GM18861 (cell line): ENCODE measurements at regions not wholly inside any gene's neighbourhood (a gene's known extent, or its start where the extent isn't known, plus 50 kb on each side); places are given as distances from the start of the nearest gene placed in this dataset.
"Not testable (repeated sequence)": the region's sequence is repeated elsewhere in the genome, so short reads cannot be mapped to it uniquely, and the experiment has no call there.

Source experiments
- ATAC-seq: cut with Tn5 transposase; IDR thresholded peaks from one replicate; pipeline ENCODE4 v1.9.1; 2021; ENCODE audit not compliant: unreplicated experiment

DNA sequence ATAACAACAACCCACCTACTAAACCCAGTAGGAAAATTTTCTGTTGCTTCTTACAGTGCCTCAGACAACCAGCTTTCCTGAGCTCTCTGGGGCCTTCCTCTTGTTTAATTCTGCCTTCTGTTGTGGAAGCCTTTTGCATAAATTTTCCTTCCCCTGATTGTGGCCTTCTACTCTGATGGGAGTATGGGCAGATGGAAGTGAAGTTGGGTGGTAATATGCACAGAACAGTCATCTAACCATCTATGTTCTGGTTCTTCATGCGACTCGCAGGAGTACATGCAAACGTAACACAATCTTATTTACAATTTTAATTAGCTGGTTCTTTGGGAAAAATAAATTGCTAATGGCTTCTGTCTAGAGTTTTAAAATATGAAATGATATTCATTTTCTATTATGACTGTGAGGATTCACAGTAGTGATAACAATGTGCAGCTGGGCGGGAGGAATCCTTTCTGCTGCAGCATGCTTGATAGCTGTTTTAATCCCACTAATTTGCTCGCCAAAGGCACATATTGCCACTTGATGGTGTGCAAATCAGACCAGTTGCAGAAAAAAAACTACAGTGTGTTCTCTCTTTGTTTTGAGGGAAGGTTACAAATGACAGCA, 311.5 kb upstream of the ROPN1 start:
- no peak for ATAC-seq

- ATAC-seq, result no peak
Measured at GRCh38 chr3:124306665-124307064, 314.7 kb upstream of the ROPN1 start.

DNA sequence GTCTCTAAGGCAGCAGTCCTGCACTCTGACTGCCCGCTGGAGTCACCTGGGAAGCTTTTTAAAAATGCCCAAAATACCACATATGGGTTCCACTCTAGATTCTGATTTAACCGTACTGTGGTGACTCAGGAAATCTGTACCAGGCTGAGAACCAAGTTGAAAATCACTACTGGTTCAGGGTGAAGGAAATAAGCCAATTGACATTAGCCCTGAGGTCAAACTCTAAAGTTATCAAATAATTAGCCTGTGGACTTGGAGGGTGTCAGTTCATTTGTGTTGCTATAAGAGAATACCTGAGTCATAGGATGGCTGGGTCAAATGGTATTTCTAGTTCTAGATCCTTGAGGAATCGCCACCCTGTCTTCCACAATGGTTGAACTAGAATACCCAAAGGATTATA, 321.7 kb upstream of the ROPN1 start:
- ATAC-seq, result no peak

GRCh38 chr3:124315215-124316033, 323.5 kb upstream of the ROPN1 start:
- ATAC-seq, result no peak

- ATAC-seq, result no peak
Measured at GRCh38 chr3:124316034-124316287, 324.0 kb upstream of the ROPN1 start.

DNA sequence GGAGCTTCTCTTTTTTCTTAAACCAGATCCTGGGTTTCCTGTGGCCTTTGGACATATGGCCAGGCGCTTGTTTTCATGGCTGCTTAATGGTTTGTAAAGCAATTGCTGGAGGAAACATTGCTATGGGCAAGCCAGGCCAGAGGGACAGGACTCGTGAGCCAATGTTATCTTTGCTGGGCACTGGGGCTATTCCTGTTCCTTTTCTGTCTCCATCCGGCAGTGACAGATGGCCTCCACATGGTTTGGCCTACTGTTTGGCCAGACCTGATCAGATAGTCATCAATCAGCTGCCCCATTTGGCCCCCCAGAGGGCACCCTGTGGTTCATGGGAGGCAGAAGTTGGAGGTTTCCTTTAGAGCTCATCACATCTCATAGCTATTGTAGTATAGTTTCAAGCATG, 326.1 kb upstream of the ROPN1 start:
- no peak for ATAC-seq

GRCh38 chr3:124318656-124319055, 326.7 kb upstream of the ROPN1 start:
- ATAC-seq, result no peak

DNA sequence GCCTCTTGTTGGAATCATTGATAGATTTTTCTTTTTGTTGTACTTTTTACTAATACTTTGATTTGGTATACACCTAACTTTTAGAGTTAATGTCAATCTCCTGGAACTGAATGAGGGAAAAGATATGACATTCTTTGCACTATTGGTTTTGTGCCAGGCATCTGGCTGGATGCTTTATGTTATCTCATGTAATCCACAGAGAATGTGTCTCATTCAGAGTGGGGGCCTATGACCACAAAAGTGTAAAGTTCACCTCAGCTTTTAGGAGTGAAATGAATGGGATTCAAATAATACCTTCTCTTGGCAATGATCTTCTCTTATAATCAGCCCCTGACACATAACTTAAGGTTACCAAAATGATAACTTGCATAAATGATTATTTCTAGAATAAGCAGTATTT, 329.1 kb upstream of the ROPN1 start:
- ATAC-seq, result no peak

DNA sequence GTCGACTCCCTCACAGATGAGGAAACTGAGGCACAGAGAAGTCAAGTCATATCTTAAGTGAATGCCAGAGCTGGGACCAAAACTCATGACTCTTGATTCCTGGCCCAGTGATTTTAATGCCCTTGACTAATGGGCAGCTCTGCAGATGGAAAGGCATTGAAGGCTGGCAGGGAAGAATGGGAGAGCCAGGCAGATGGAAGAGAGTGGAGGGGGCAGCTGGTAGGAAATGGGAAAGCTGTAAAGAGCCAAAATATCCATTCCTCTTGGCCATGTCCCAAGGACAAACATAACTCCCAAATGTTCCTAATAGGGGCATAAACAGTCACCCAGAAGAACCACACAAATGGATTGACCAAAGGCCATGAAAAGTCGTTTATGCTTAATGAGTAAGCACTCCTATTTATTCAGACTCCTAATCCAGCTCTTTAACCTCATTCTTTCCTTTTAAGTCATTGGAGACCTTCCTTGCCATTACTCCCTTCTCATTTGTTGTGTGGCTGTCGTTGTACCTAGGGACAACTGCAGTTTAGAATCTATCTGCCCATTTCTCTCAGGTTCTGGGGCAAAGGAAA, 330.5 kb upstream of the ROPN1 start:
- no peak for ATAC-seq

GRCh38 chr3:124322966-124323365, 331.0 kb upstream of the ROPN1 start:
- no peak for ATAC-seq

DNA sequence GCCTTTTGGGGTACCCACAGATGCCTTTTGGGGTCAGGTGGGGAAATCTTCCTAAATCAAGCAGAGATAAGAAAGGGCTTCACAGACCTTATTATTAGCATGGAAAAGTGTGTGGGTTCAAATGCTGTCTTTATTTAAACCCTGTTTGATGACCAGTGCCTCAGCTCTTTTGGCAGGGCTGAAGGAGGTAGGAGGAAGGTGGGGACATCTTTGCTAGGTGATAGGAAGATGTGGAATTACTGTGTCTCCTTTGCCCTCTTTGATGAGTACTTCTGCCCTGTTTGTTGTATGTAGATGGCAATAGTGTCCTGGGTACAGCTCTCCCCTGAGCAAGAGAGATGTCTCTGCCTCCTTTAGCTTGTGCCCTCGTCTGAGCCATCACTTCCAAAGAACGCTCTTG, 333.3 kb upstream of the ROPN1 start:
- ATAC-seq, result no peak

DNA sequence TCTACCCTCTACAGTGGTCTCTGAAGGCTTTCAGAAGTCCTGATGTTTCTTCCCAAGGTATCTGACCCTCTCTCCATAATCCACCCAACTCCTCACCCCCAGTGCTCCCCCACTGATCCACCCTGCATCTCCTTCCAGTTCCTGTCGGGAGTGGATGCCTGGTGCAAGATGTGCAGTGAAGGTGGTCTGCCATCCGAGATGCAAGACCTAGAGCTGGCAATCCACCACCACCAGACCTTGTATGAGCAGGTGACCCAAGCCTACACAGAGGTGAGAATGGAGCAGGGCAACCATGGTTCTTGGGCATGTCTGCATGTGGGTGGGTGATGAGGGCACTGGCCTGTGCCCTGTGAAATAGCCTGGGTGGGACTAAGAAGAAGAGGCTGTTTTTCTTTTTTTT, 337.8 kb upstream of the ROPN1 start:
- ATAC-seq, result no peak

DNA sequence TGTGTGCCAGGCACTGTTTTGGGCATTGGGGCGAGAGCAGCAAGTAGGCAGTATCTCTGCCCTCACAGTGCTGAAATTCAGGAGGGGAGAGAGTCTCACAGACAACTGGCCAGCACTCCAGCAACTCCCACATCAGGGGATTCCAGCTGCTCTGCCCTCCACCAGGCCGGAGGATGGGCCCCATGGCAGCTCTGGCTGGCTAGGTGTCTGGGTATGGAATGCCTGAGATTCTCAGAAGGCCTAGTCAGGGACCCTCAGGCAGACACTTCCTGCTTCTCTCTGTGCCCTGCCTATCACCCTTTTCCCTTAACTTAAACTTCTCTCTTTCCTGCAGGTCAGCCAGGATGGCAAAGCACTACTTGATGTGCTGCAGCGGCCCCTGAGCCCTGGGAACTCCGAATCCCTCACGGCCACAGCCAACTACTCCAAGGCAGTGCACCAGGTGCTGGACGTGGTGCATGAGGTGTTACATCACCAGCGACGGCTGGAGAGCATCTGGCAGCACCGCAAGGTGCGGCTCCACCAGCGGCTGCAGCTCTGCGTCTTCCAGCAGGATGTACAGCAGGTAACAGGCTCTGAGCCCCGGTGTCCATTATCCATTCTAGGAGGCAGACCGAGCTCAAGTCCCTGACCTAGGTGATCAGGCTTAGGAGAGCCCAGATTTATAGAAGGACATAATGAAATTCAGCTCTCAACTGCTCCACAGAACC, 342.2 kb upstream of the ROPN1 start:
- no peak for ATAC-seq

DNA sequence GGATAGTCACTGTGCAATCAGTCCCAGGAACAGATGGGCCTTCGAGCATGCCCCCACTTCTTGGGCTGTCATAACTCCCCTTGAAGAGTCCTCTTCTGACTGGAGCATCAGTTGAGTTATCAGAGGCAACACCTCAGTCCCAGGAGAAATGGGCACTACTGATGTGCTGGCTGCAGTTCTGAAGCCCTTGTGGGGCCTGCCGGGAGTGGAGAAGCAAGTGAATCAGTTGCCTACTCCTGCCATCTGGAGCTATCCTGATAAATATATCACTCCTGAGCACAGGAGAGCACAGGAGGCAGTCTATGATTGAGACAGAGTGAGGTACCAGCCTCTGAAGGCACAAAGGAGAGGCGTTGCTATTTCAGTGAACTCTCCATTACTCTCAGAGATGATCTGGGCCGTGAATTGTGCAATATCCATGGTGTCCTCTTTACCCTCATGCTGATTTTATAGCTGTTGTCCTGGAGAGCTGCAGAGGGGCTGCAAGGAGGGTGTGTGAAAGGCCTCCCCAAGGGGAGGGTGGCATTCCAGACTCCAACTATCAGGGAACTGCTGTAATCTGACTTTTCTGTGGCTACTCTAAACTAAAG, 344.2 kb upstream of the ROPN1 start:
- ATAC-seq, result no peak

GRCh38 chr3:124345845-124346244, 353.9 kb upstream of the ROPN1 start:
- ATAC-seq, result no peak

- ATAC-seq, result no peak
Measured at GRCh38 chr3:124346487-124346886, 354.6 kb upstream of the ROPN1 start.

DNA sequence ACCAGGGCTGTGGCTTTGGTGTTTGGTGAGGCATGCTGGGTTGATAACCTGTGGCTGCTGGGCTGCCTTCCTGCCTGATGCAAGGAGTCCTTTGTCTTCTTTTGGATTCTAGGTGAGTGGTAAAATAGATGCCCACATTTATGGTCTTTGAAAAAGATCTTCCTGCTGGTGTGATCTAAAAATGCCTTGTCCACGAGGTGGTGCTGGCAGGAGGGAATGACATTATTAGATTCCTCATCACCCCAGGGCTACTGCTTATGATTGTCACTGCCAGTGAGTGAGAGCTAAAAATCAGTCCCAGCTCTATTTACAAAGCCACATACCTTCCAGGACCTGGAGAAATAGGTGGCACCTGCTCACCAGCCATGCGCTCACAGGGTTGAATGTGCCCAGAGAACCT, 355.5 kb upstream of the ROPN1 start:
- ATAC-seq, result no peak

DNA sequence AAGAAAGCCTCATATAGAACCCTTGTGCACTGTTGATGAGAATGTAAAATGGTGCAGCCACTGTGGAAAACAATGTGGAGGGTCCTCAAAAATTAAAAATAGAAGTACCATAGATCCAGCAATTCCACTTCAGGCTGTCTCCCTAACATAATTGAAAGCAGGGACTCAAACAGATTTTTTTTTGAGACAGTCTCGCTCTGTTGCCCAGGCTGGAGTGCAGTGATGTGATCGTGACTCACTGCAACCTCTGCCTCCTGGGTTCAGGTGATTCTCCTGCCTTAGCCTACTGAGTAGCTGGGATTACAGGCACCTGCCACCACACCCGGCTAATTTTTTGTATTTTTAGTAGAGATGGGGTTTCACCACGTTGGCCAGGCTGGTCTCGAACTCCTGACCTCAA, 356.6 kb upstream of the ROPN1 start:
- not testable (repeated sequence) for ATAC-seq

GRCh38 chr3:124351430-124352148, 359.7 kb upstream of the ROPN1 start:
- no peak for ATAC-seq

GRCh38 chr3:124352149-124352539, 360.2 kb upstream of the ROPN1 start:
- ATAC-seq, result no peak

GRCh38 chr3:124353691-124354090, 361.8 kb upstream of the ROPN1 start:
- ATAC-seq, result no peak
